HCT116 (cell line): ENCODE measurements at regions not wholly inside any gene's neighbourhood (a gene's known extent, or its start where the extent isn't known, plus 50 kb on each side); places are given as distances from the start of the nearest gene placed in this dataset.

ENCODE experiments used
- EZH2 ChIP-seq: fragments of 200-600 bp; sonication (generic); IDR thresholded peaks from 2 replicates; pipeline ENCODE4 v1.6.1; 2017; ENCODE audit warnings: antibody characterized with exemption, mixed run types
- POLR2A ChIP-seq: IDR thresholded peaks from 2 replicates; pipeline ENCODE4 v1.7.0; 2011; ENCODE audit warnings: borderline replicate concordance; ENCODE audit not compliant: insufficient read depth, insufficient read length; ENCODE audit errors: extremely low read depth
- POLR2AphosphoS5 ChIP-seq: IDR thresholded peaks from 2 replicates; pipeline ENCODE4 v1.6.1; 2011; ENCODE audit warnings: mild to moderate bottlenecking, low read depth, low read length, moderate library complexity
- RAD21 ChIP-seq: IDR thresholded peaks from 2 replicates; pipeline ENCODE4 v1.6.1; 2012; ENCODE audit warnings: low read depth, mild to moderate bottlenecking
- ZFX ChIP-seq: fragments of 450-650 bp; IDR thresholded peaks from 2 replicates; pipeline ENCODE4 v1.6.1; 2017

GRCh38 chr1:95384567-95384966 is 150.6 kb downstream of the RWDD3 start:
- TF ChIP-seq POLR2A (no peak), ZFX (no peak), RAD21 (no peak), EZH2 (no peak), POLR2AphosphoS5 (no peak)
